HEK293 (cell line): ENCODE measurements at regions not wholly inside any gene's neighbourhood (a gene's known extent, or its start where the extent isn't known, plus 50 kb on each side); places are given as distances from the start of the nearest gene placed in this dataset.

ENCODE experiments used
- CTCF ChIA-PET: fragments of 350-600 bp; formaldehyde crosslinking; extraction: SDS; loops from one replicate; lab custom pipeline; 2021; ENCODE audit warnings: antibody characterized with exemption; lab: Yijun Ruan, JAX
- POLR2A ChIA-PET: fragments of 300-600 bp; formaldehyde crosslinking; extraction: SDS; loops from one replicate; lab custom pipeline; 2020; ENCODE audit warnings: antibody characterized with exemption, inconsistent platforms; lab: Yijun Ruan, JAX
- H3K27ac ChIP-seq: fragments of 200-500 bp; sonication (Bioruptor generic); 2 replicates; pipeline ENCODE4 v1.5.1; 2014; ENCODE audit warnings: low read depth, low read length, control low read depth, inconsistent platforms; ENCODE audit errors: extremely low read depth
- H3K36me3 ChIP-seq, 2 experiments: fragments of 200-500 bp in 1 of 2; sonication (Bioruptor generic) in 1 of 2; 1 replicate in 1 of 2; 2 replicates in 1 of 2; pipeline ENCODE4 v1.5.1; 2014 to 2017; ENCODE audit warnings: inconsistent platforms in 2 of 2, low read length in 2 of 2; ENCODE audit not compliant: control insufficient read depth in 2 of 2, insufficient read depth in 1 of 2
- H3K4me1 ChIP-seq: fragments of 200-500 bp; sonication (Bioruptor generic); 2 replicates; pipeline ENCODE4 v1.5.1; 2014; ENCODE audit warnings: mild to moderate bottlenecking, low read length, inconsistent platforms; ENCODE audit not compliant: control insufficient read depth, insufficient read depth
- H3K4me3 ChIP-seq: 2 replicates; pipeline ENCODE4 v1.5.1; 2011; ENCODE audit warnings: low read depth, mild to moderate bottlenecking, control low read depth, low read length, moderate library complexity
- H3K9me3 ChIP-seq: fragments of 200-500 bp; sonication (Bioruptor generic); 2 replicates; pipeline ENCODE4 v1.5.1; 2014; ENCODE audit warnings: low read depth, low read length, inconsistent platforms; ENCODE audit not compliant: control insufficient read depth, insufficient read depth
- INSM2 ChIP-seq: fragments of 450-650 bp; formaldehyde crosslinking; IDR thresholded peaks from 2 replicates; pipeline ENCODE4 v1.5.1; 2016; ENCODE audit warnings: missing biosample characterization, missing genetic modification characterization
- OVOL3 ChIP-seq: fragments of 450-650 bp; formaldehyde crosslinking; IDR thresholded peaks from 2 replicates; pipeline ENCODE4 v1.5.1; 2016; ENCODE audit warnings: missing biosample characterization, missing genetic modification characterization
- SCRT1 ChIP-seq: fragments of 450-650 bp; formaldehyde crosslinking; IDR thresholded peaks from 2 replicates; pipeline ENCODE4 v1.5.1; 2016; ENCODE audit warnings: missing biosample characterization, missing genetic modification characterization, borderline replicate concordance
- TRIM28 ChIP-seq: IDR thresholded peaks from 2 replicates; pipeline ENCODE4 v1.6.1; 2011; ENCODE audit warnings: low read length, control low read depth, borderline replicate concordance
- ZFP3 ChIP-seq: fragments of 450-650 bp; formaldehyde crosslinking; IDR thresholded peaks from 2 replicates; pipeline ENCODE4 v1.5.1; 2016; ENCODE audit warnings: low read depth, missing biosample characterization, missing genetic modification characterization
- ZIC2 ChIP-seq: fragments of 450-650 bp; formaldehyde crosslinking; IDR thresholded peaks from 2 replicates; pipeline ENCODE4 v1.5.1; 2016; ENCODE audit warnings: missing biosample characterization, missing genetic modification characterization
- ZNF184 ChIP-seq: fragments of 450-650 bp; IDR thresholded peaks from 2 replicates; pipeline ENCODE4 v1.5.1; 2018; ENCODE audit warnings: missing biosample characterization, mild to moderate bottlenecking, missing genetic modification characterization
- ZNF366 ChIP-seq: fragments of 450-650 bp; formaldehyde crosslinking; conservative IDR thresholded peaks from 2 replicates; pipeline ENCODE4 v1.5.1; 2016; ENCODE audit warnings: missing biosample characterization, missing genetic modification characterization
- ZNF488 ChIP-seq: fragments of 450-650 bp; formaldehyde crosslinking; IDR thresholded peaks from 2 replicates; pipeline ENCODE4 v1.5.1; 2016; ENCODE audit warnings: missing biosample characterization, missing genetic modification characterization
- ZNF518A ChIP-seq: fragments of 450-650 bp; formaldehyde crosslinking; conservative IDR thresholded peaks from 2 replicates; pipeline ENCODE4 v1.5.1; 2016; ENCODE audit warnings: low read depth, missing biosample characterization, missing genetic modification characterization
- ZNF521 ChIP-seq: fragments of 450-650 bp; formaldehyde crosslinking; IDR thresholded peaks from 2 replicates; pipeline ENCODE4 v1.5.1; 2017; ENCODE audit warnings: missing biosample characterization, mild to moderate bottlenecking, missing genetic modification characterization
- ZNF530 ChIP-seq: fragments of 450-650 bp; formaldehyde crosslinking; IDR thresholded peaks from 2 replicates; pipeline ENCODE4 v1.5.1; 2016; ENCODE audit warnings: low read depth, missing biosample characterization, missing genetic modification characterization
- ZNF558 ChIP-seq: fragments of 450-650 bp; formaldehyde crosslinking; IDR thresholded peaks from 2 replicates; pipeline ENCODE4 v1.5.1; 2016; ENCODE audit warnings: missing biosample characterization, missing genetic modification characterization
- ZNF664 ChIP-seq: fragments of 450-650 bp; formaldehyde crosslinking; IDR thresholded peaks from 2 replicates; pipeline ENCODE4 v1.5.1; 2016; ENCODE audit warnings: missing biosample characterization, missing genetic modification characterization
- ZNF701 ChIP-seq: fragments of 450-650 bp; formaldehyde crosslinking; IDR thresholded peaks from 2 replicates; pipeline ENCODE4 v1.5.1; 2016; ENCODE audit warnings: missing biosample characterization, missing genetic modification characterization
- ZNF785 ChIP-seq: fragments of 450-650 bp; formaldehyde crosslinking; IDR thresholded peaks from 2 replicates; pipeline ENCODE4 v1.5.1; 2016; ENCODE audit warnings: missing biosample characterization, missing genetic modification characterization
- ZNF791 ChIP-seq: fragments of 450-650 bp; formaldehyde crosslinking; IDR thresholded peaks from 2 replicates; pipeline ENCODE4 v1.5.1; 2016; ENCODE audit warnings: missing biosample characterization, missing genetic modification characterization
- ZSCAN23 ChIP-seq: fragments of 450-650 bp; formaldehyde crosslinking; IDR thresholded peaks from 2 replicates; pipeline ENCODE4 v1.5.1; 2016; ENCODE audit warnings: missing biosample characterization, missing genetic modification characterization
- ZSCAN5A ChIP-seq: fragments of 450-650 bp; formaldehyde crosslinking; IDR thresholded peaks from 2 replicates; pipeline ENCODE4 v1.5.1; 2016; ENCODE audit warnings: missing biosample characterization, missing genetic modification characterization
- TF ChIP-seq, protein P1 (sequence below): fragments of 450-650 bp; formaldehyde crosslinking; IDR thresholded peaks from 2 replicates; pipeline ENCODE4 v1.5.1; 2016; ENCODE audit warnings: missing biosample characterization, missing genetic modification characterization, borderline replicate concordance

- no peaks in the 10 kb centered on the region for H3K4me1 ChIP-seq
- TF ChIP-seq ZNF701 (tag by site-specific recombination) (no peak), ZIC2 (no peak), TRIM28 (no peak), ZNF521 (tag by site-specific recombination) (no peak), ZSCAN5A (tag by site-specific recombination) (no peak), ZNF664 (tag by site-specific recombination) (no peak), ZNF488 (tag by site-specific recombination) (no peak), ZNF184 (tag by site-specific recombination) (no peak), ZNF791 (no peak), ZNF558 (tag by site-specific recombination) (no peak), ZNF530 (tag by site-specific recombination) (no peak), ZSCAN23 (tag by site-specific recombination) (no peak), ZNF518A (tag by site-specific recombination) (no peak), OVOL3 (tag by site-specific recombination) (no peak), ZNF785 (no peak), SCRT1 (tag by site-specific recombination) (no peak), ZNF366 (tag by site-specific recombination) (no peak), INSM2 (tag by site-specific recombination) (no peak), ZFP3 (tag by site-specific recombination) (no peak)
- TF ChIP-seq, protein P1, sequence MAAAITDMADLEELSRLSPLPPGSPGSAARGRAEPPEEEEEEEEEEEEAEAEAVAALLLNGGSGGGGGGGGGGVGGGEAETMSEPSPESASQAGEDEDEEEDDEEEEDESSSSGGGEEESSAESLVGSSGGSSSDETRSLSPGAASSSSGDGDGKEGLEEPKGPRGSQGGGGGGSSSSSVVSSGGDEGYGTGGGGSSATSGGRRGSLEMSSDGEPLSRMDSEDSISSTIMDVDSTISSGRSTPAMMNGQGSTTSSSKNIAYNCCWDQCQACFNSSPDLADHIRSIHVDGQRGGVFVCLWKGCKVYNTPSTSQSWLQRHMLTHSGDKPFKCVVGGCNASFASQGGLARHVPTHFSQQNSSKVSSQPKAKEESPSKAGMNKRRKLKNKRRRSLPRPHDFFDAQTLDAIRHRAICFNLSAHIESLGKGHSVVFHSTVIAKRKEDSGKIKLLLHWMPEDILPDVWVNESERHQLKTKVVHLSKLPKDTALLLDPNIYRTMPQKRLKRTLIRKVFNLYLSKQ, result no peak
- H3K9me3 ChIP-seq, result no peaks in the 10 kb centered on the region
- POLR2A ChIA-PET, result no interaction called here
- CTCF ChIA-PET, result interaction anchor here (1.1 kb wide), 1 partner anchor 138 kb away, joined by 3 read pairs; no protein-coding TSS in a partner anchor
- H3K27ac ChIP-seq, result no peak overlapping the region
- H3K4me3 ChIP-seq, result no peak overlapping the region
- no peaks in the 10 kb centered on the region for H3K36me3 ChIP-seq
Measured at GRCh38 chr11:57111619-57112018, 70.1 kb upstream of the LRRC55 start.
